ENCODE measurements at regions not wholly inside any gene's neighbourhood (a gene's known extent, or its start where the extent isn't known, plus 50 kb on each side); places are given as distances from the start of the nearest gene placed in this dataset.

DNA sequence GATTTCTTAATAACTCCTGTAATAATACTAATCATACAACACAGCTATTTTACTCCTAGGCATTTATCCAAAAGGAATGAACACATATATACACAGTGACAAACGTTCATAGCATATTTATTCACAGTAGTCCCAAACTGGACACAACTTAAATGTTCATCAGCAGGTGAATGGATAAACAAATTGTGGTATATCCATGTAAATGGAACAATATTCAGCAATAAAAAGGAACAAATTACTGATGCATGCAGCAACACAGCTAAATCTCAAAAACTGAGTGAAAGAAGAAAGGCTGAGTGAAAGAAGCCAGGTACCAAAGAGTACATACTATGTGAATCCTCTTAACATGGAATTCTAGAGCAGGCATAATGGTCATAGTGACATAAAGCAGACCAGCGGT lies 242.7 kb upstream of the USP24 start:
- Histone ChIP-seq H3K27ac (replicated peaks) (no peak overlapping the region), H3K4me3 (replicated peaks; ENCODE audit: insufficient read depth, low read length) (no peak overlapping the region), H3K27me3 (ENCODE audit: insufficient read depth, poor library complexity, severe bottlenecking) (no peaks in the 10 kb centered on the region)
- no peak for DNase-seq (ENCODE audit: low read depth in 1 of 2, low spot score in 1 of 2)
- TF ChIP-seq GABPA (IDR thresholded peaks at IDR 0.05; ENCODE audit: low read depth) (no peak), POLR2AphosphoS5 (IDR thresholded peaks at IDR 0.05; ENCODE audit: low read depth) (no peak), SPI1 (IDR thresholded peaks at IDR 0.05; ENCODE audit: borderline replicate concordance, low read depth) (no peak)
- TF ChIP-seq, protein P1, sequence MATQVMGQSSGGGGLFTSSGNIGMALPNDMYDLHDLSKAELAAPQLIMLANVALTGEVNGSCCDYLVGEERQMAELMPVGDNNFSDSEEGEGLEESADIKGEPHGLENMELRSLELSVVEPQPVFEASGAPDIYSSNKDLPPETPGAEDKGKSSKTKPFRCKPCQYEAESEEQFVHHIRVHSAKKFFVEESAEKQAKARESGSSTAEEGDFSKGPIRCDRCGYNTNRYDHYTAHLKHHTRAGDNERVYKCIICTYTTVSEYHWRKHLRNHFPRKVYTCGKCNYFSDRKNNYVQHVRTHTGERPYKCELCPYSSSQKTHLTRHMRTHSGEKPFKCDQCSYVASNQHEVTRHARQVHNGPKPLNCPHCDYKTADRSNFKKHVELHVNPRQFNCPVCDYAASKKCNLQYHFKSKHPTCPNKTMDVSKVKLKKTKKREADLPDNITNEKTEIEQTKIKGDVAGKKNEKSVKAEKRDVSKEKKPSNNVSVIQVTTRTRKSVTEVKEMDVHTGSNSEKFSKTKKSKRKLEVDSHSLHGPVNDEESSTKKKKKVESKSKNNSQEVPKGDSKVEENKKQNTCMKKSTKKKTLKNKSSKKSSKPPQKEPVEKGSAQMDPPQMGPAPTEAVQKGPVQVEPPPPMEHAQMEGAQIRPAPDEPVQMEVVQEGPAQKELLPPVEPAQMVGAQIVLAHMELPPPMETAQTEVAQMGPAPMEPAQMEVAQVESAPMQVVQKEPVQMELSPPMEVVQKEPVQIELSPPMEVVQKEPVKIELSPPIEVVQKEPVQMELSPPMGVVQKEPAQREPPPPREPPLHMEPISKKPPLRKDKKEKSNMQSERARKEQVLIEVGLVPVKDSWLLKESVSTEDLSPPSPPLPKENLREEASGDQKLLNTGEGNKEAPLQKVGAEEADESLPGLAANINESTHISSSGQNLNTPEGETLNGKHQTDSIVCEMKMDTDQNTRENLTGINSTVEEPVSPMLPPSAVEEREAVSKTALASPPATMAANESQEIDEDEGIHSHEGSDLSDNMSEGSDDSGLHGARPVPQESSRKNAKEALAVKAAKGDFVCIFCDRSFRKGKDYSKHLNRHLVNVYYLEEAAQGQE (IDR thresholded peaks at IDR 0.05; ENCODE audit: insufficient replicate concordance, low read depth), result no peak
- TF ChIP-seq, protein P2, sequence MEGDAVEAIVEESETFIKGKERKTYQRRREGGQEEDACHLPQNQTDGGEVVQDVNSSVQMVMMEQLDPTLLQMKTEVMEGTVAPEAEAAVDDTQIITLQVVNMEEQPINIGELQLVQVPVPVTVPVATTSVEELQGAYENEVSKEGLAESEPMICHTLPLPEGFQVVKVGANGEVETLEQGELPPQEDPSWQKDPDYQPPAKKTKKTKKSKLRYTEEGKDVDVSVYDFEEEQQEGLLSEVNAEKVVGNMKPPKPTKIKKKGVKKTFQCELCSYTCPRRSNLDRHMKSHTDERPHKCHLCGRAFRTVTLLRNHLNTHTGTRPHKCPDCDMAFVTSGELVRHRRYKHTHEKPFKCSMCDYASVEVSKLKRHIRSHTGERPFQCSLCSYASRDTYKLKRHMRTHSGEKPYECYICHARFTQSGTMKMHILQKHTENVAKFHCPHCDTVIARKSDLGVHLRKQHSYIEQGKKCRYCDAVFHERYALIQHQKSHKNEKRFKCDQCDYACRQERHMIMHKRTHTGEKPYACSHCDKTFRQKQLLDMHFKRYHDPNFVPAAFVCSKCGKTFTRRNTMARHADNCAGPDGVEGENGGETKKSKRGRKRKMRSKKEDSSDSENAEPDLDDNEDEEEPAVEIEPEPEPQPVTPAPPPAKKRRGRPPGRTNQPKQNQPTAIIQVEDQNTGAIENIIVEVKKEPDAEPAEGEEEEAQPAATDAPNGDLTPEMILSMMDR (IDR thresholded peaks at IDR 0.05; ENCODE audit: insufficient read depth, low read length), result no peak

DNA sequence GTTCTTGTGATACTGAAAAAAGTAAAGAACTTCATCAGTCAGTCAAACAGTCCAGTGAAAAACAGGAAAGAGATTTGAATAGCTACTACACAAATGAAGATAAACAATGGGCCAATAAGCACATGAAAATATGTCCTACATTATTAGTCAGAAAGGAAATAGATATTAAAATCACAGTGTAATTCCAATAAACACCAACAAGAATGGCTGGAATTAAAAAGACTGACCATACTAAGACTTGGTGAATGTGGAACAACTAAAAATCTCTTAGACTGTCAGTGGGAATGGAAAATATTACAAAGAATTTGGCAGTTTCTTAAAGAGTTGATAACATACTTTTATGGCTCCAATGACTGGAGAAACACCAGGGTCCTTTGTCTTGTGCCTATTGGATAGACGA lies 241.8 kb upstream of the USP24 start:
- no peak for DNase-seq (ENCODE audit: low read depth in 1 of 2, low spot score in 1 of 2)
- Histone ChIP-seq H3K27ac (replicated peaks) (no peak overlapping the region), H3K4me3 (replicated peaks; ENCODE audit: insufficient read depth, low read length) (no peak overlapping the region), H3K27me3 (ENCODE audit: insufficient read depth, poor library complexity, severe bottlenecking) (no peaks in the 10 kb centered on the region)
- TF ChIP-seq POLR2AphosphoS5 (IDR thresholded peaks at IDR 0.05; ENCODE audit: low read depth) (no peak), GABPA (IDR thresholded peaks at IDR 0.05; ENCODE audit: low read depth) (no peak), SPI1 (IDR thresholded peaks at IDR 0.05; ENCODE audit: borderline replicate concordance, low read depth) (no peak)
- TF ChIP-seq, protein P1 (IDR thresholded peaks at IDR 0.05; ENCODE audit: insufficient replicate concordance, low read depth), result no peak
- TF ChIP-seq, protein P2 (IDR thresholded peaks at IDR 0.05; ENCODE audit: insufficient read depth, low read length), result no peak

DNA sequence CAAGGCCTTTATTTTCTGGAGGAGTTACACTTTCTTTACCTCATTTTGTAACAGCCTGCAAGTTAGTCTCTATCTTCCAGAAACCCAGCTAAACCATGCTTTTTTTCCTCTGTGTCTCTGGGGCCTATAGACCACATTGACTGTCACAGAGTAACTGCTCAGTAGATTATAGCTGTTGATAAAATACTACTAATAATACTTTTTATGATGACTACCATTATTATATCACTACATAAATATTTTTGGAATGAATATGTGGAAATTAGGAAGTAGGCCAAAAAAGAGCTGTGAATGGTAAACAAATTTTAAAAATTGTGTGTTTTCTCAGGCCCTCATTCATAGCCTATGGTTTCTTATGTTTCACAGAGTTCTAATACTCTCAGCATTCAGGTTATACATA lies 233.1 kb upstream of the USP24 start:
- no peak overlapping the region for H3K4me3 ChIP-seq (replicated peaks; ENCODE audit: insufficient read depth, low read length)
- no peak overlapping the region for H3K27ac ChIP-seq (replicated peaks)
- TF ChIP-seq, protein P2 (IDR thresholded peaks at IDR 0.05; ENCODE audit: insufficient read depth, low read length), result no peak
- TF ChIP-seq POLR2AphosphoS5 (IDR thresholded peaks at IDR 0.05; ENCODE audit: low read depth), result no peak
- TF ChIP-seq, protein P1 (IDR thresholded peaks at IDR 0.05; ENCODE audit: insufficient replicate concordance, low read depth), result no peak
- no peak for TF ChIP-seq GABPA (IDR thresholded peaks at IDR 0.05; ENCODE audit: low read depth)
- no peak for TF ChIP-seq SPI1 (IDR thresholded peaks at IDR 0.05; ENCODE audit: borderline replicate concordance, low read depth)
- DNase-seq (ENCODE audit: low read depth in 1 of 2, low spot score in 1 of 2), result no peak
- H3K27me3 ChIP-seq (ENCODE audit: insufficient read depth, poor library complexity, severe bottlenecking), result no peaks in the 10 kb centered on the region
